Panc1 (cell line): ENCODE measurements at regions not wholly inside any gene's neighbourhood (a gene's known extent, or its start where the extent isn't known, plus 50 kb on each side); places are given as distances from the start of the nearest gene placed in this dataset.

Experiments
- ATAC-seq: fragments of 200-7000 bp; cut with Tn5 transposase; 2 replicates; pipeline ENCODE4 v1.9.1; 2020; ENCODE audit warnings: mild to moderate bottlenecking, moderate library complexity
- BruUV-seq: library from RNA; stranded (reverse); fragments of 400-500 nt; replicated peaks from 2 replicates; lab custom pipeline; 2021; lab: Mats Ljungman, UMichigan
- CTCF ChIA-PET: fragments of 300-600 bp; sonication (Branson Sonifier 250); formaldehyde crosslinking; loops from one replicate; lab custom pipeline; 2022; ENCODE audit warnings: antibody characterized with exemption; lab: Charles Lee
- POLR2A ChIA-PET: fragments of 300-600 bp; sonication (Branson Sonifier 250); formaldehyde crosslinking; loops from one replicate; lab custom pipeline; 2022; ENCODE audit warnings: antibody characterized with exemption; lab: Charles Lee
- DNase-seq: peaks from one replicate; pipeline ENCODE4 v3.0.0-alpha.2; 2010; ENCODE audit warnings: low read depth, low spot score
- H3K27ac ChIP-seq: 2 replicates; pipeline ENCODE4 v1.5.1; 2011; ENCODE audit warnings: mild to moderate bottlenecking, low read length, inconsistent platforms
- H3K27me3 ChIP-seq: fragments of 200-500 bp; sonication (Bioruptor generic); 2 replicates; pipeline ENCODE4 v1.6.0; 2014; ENCODE audit warnings: low read length, inconsistent platforms; ENCODE audit not compliant: control insufficient read depth, insufficient read depth
- H3K36me3 ChIP-seq: fragments of 200-500 bp; sonication (Bioruptor generic); 2 replicates; pipeline ENCODE4 v1.5.1; 2014; ENCODE audit warnings: inconsistent platforms, mild to moderate bottlenecking, low read length, moderate library complexity; ENCODE audit not compliant: control insufficient read depth, insufficient read depth
- H3K4me1 ChIP-seq: 2 replicates; pipeline ENCODE4 v1.5.1; 2011; ENCODE audit warnings: inconsistent platforms, mild to moderate bottlenecking, low read length, moderate library complexity; ENCODE audit not compliant: control insufficient read depth, insufficient read depth
- H3K4me3 ChIP-seq, 2 experiments: 2 replicates each; pipeline ENCODE4 v1.5.1; 2011 to 2012; ENCODE audit warnings: low read depth in 2 of 2, low read length in 2 of 2, mild to moderate bottlenecking in 2 of 2, inconsistent platforms in 1 of 2, moderate library complexity in 1 of 2
- H3K9me3 ChIP-seq: fragments of 200-500 bp; sonication (Bioruptor generic); 2 replicates; pipeline ENCODE4 v1.5.1; 2014; ENCODE audit warnings: low read depth, mild to moderate bottlenecking, inconsistent platforms, low read length, moderate library complexity; ENCODE audit not compliant: control insufficient read depth, insufficient read depth
- CTCF ChIP-seq: fragments of 450-650 bp; IDR thresholded peaks from 2 replicates; pipeline ENCODE4 v1.5.1; 2017; ENCODE audit warnings: mild to moderate bottlenecking
- POLR2AphosphoS5 ChIP-seq: IDR thresholded peaks from 2 replicates; pipeline ENCODE4 v1.6.1; 2012; ENCODE audit warnings: mild to moderate bottlenecking, low read depth, low read length, moderate library complexity
- SIN3A ChIP-seq: IDR thresholded peaks from 2 replicates; pipeline ENCODE4 v1.6.1; 2012; ENCODE audit warnings: low read depth, mild to moderate bottlenecking, low read length, moderate library complexity, borderline replicate concordance; ENCODE audit not compliant: insufficient read depth
- TCF7L2 ChIP-seq: IDR thresholded peaks from 2 replicates; pipeline ENCODE4 v1.6.1; 2011; ENCODE audit warnings: mild to moderate bottlenecking, low read depth, low read length, inconsistent platforms
- in situ Hi-C: cut with HindIII; loops from 2 replicates; pipeline ENCODE4 v1.10.0; 2016; ENCODE audit warnings: low sequenced_read_pairs, low pct_unique_long_range_greater_than_20kb
- intact Hi-C: fragments of 100-400 bp; cut with micrococcal nuclease; formaldehyde crosslinking; loops from one replicate; pipeline ENCODE4 v1.10.0; 2022; ENCODE audit not compliant: unreplicated experiment
- TF ChIP-seq, protein P1 (sequence below), 2 experiments: IDR thresholded peaks; 2 replicates each; pipeline ENCODE4 v1.6.1; 2011 to 2012; ENCODE audit warnings: low read depth in 2 of 2, control low read depth in 1 of 2, low read length in 1 of 2, mild to moderate bottlenecking in 1 of 2, moderate library complexity in 1 of 2; ENCODE audit not compliant: insufficient read depth in 1 of 2

DNA sequence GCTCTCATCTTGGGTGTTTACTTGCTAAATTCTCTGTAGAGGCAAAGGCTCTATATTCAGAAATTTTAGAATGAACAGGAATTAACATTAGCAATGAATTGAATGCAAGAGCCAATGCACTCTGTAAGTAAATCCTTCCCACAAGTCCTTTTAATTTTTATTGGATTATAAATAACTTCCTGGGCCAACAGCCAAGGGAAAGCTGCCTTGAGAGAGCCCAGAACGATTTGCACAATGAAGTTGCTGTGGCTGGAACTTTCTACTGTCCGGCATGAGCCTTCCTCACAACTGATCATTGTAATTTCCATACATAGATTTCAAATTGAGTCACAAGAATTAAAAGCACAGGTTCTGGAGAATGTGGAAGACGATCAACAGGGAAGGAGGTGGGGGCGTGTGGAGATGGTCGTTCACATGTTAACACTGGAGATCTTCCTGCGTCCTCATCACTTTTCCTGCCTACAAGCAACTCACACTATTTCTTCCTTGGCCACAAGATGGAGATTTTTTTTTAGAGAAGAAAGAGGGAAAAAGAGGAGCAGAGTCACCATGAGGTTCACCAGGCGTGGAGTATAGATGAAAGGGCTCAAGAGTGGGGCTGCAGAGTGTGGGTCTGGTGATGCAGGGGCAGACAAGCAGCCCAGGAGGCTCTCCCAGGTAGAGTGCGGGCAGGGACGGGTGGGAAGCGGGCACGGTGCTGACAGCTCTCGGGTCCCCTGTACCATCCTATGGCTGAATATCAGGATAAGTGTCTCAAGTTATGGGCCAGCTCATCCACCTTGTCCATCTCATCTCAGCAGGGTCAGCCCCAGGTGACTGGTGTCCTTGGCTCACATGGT lies 110.7 kb downstream of the SOX1 start:
- in situ Hi-C loops = no loop called here
- TF ChIP-seq, protein P1, sequence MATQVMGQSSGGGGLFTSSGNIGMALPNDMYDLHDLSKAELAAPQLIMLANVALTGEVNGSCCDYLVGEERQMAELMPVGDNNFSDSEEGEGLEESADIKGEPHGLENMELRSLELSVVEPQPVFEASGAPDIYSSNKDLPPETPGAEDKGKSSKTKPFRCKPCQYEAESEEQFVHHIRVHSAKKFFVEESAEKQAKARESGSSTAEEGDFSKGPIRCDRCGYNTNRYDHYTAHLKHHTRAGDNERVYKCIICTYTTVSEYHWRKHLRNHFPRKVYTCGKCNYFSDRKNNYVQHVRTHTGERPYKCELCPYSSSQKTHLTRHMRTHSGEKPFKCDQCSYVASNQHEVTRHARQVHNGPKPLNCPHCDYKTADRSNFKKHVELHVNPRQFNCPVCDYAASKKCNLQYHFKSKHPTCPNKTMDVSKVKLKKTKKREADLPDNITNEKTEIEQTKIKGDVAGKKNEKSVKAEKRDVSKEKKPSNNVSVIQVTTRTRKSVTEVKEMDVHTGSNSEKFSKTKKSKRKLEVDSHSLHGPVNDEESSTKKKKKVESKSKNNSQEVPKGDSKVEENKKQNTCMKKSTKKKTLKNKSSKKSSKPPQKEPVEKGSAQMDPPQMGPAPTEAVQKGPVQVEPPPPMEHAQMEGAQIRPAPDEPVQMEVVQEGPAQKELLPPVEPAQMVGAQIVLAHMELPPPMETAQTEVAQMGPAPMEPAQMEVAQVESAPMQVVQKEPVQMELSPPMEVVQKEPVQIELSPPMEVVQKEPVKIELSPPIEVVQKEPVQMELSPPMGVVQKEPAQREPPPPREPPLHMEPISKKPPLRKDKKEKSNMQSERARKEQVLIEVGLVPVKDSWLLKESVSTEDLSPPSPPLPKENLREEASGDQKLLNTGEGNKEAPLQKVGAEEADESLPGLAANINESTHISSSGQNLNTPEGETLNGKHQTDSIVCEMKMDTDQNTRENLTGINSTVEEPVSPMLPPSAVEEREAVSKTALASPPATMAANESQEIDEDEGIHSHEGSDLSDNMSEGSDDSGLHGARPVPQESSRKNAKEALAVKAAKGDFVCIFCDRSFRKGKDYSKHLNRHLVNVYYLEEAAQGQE (IDR thresholded peaks at IDR 0.05; ENCODE audit: insufficient read depth in 1 of 2, low read depth in 2 of 2, low read length in 1 of 2) = no peak
- TF ChIP-seq POLR2AphosphoS5 (no peak), TCF7L2 (no peak), CTCF (no peak)
- intact Hi-C loops = no loop called here
- H3K4me1 ChIP-seq = no peaks in the 10 kb centered on the region
- no peaks in the 10 kb centered on the region for H3K9me3 ChIP-seq
- DNase-seq = no peak
- CTCF ChIA-PET = no interaction called here
- BruUV-seq = no TSS peak
- POLR2A ChIA-PET = no interaction called here
- H3K36me3 ChIP-seq = no peaks in the 10 kb centered on the region
- H3K27me3 ChIP-seq = no peaks in the 10 kb centered on the region
- no peak for ATAC-seq
- no peak overlapping the region for H3K27ac ChIP-seq
- no peak overlapping the region for H3K4me3 ChIP-seq

GRCh38 chr13:112178769-112179168 lies 111.8 kb downstream of the SOX1 start:
- H3K4me3 ChIP-seq = no peak overlapping the region
- in situ Hi-C loops (no loop called here), intact Hi-C loops (no loop called here)
- H3K9me3 ChIP-seq = no peaks in the 10 kb centered on the region
- H3K36me3 ChIP-seq = no peaks in the 10 kb centered on the region
- TF ChIP-seq POLR2AphosphoS5 = no peak
- no peak for TF ChIP-seq SIN3A
- TF ChIP-seq CTCF = no peak
- no peak for TF ChIP-seq TCF7L2
- TF ChIP-seq, protein P1 (IDR thresholded peaks at IDR 0.05; ENCODE audit: insufficient read depth in 1 of 2, low read depth in 2 of 2, low read length in 1 of 2) = no peak
- CTCF ChIA-PET = interaction anchor here (0.6 kb wide), 1 partner anchor 16 kb away, joined by 3 read pairs; no protein-coding TSS in a partner anchor
- no peaks in the 10 kb centered on the region for H3K4me1 ChIP-seq
- POLR2A ChIA-PET = no interaction called here
- no TSS peak for BruUV-seq
- H3K27ac ChIP-seq = no peak overlapping the region
- ATAC-seq (no peak), DNase-seq (no peak)
- no peaks in the 10 kb centered on the region for H3K27me3 ChIP-seq
